ENCODE measurements at regions not wholly inside any gene's neighbourhood (a gene's known extent, or its start where the extent isn't known, plus 50 kb on each side); places are given as distances from the start of the nearest gene placed in this dataset.

- DNase-seq (ENCODE audit: low read depth): no peak
- in situ Hi-C loops (cut with HindIII; ENCODE audit: low sequenced_read_pairs): no loop called here
- no peak overlapping the region for H3K4me3 ChIP-seq (ENCODE audit: low read depth, low read length)
- no peak for TF ChIP-seq CTCF (IDR thresholded peaks at IDR 0.05; ENCODE audit: low read depth, low read length, missing control alignments)
Observed at GRCh38 chr10:76763376-76763775, 874.2 kb downstream of the KCNMA1 start.

- DNase-seq (ENCODE audit: low read depth): no peak
- no peak for TF ChIP-seq CTCF (IDR thresholded peaks at IDR 0.05; ENCODE audit: low read depth, low read length, missing control alignments)
- in situ Hi-C loops (cut with HindIII; ENCODE audit: low sequenced_read_pairs): no loop called here
- no peak overlapping the region for H3K4me3 ChIP-seq (ENCODE audit: low read depth, low read length)
Observed at GRCh38 chr10:76759681-76760080, 877.9 kb downstream of the KCNMA1 start.

- TF ChIP-seq CTCF (IDR thresholded peaks at IDR 0.05; ENCODE audit: low read depth, low read length, missing control alignments): no peak
- in situ Hi-C loops (cut with HindIII; ENCODE audit: low sequenced_read_pairs): no loop called here
- H3K4me3 ChIP-seq (ENCODE audit: low read depth, low read length): no peak overlapping the region
- no peak for DNase-seq (ENCODE audit: low read depth)
Observed at GRCh38 chr10:76743169-76743568, 894.4 kb downstream of the KCNMA1 start.

- no peak for TF ChIP-seq CTCF (IDR thresholded peaks at IDR 0.05; ENCODE audit: low read depth, low read length, missing control alignments)
- in situ Hi-C loops (cut with HindIII; ENCODE audit: low sequenced_read_pairs): no loop called here
- DNase-seq (ENCODE audit: low read depth): no peak
- no peak overlapping the region for H3K4me3 ChIP-seq (ENCODE audit: low read depth, low read length)
Observed at GRCh38 chr10:76740514-76740913, 897.1 kb downstream of the KCNMA1 start.

- DNase-seq (ENCODE audit: low read depth): no peak
- H3K4me3 ChIP-seq (ENCODE audit: low read depth, low read length): no peak overlapping the region
- TF ChIP-seq CTCF (IDR thresholded peaks at IDR 0.05; ENCODE audit: low read depth, low read length, missing control alignments): no peak
- in situ Hi-C loops (cut with HindIII; ENCODE audit: low sequenced_read_pairs): no loop called here
Observed at GRCh38 chr10:76738991-76739390, 898.6 kb downstream of the KCNMA1 start.

GRCh38 chr10:76736815-76737618 lies 900.6 kb downstream of the KCNMA1 start:
- DNase-seq (ENCODE audit: low read depth): no peak
- no peak overlapping the region for H3K4me3 ChIP-seq (ENCODE audit: low read depth, low read length)
- in situ Hi-C loops (cut with HindIII; ENCODE audit: low sequenced_read_pairs): no loop called here
- TF ChIP-seq CTCF (IDR thresholded peaks at IDR 0.05; ENCODE audit: low read depth, low read length, missing control alignments): no peak

All from astrocyte of the cerebellum (primary cell).